ENCODE measurements at regions not wholly inside any gene's neighbourhood (a gene's known extent, or its start where the extent isn't known, plus 50 kb on each side); places are given as distances from the start of the nearest gene placed in this dataset.

GRCh38 chr5:72673180-72673579, 143.3 kb upstream of the TNPO1 start:
- H3K27ac ChIP-seq (ENCODE audit: low read depth, low read length, poor library complexity, severe bottlenecking), result no peak overlapping the region
- no peaks in the 10 kb centered on the region for H3K9me3 ChIP-seq (ENCODE audit: low read depth, low read length, poor library complexity, severe bottlenecking)
- TF ChIP-seq EZH2 (IDR thresholded peaks at IDR 0.05; ENCODE audit: borderline replicate concordance, low read depth, low read length, poor library complexity, severe bottlenecking) (no peak), CTCF (conservative IDR thresholded peaks at IDR 0.05; ENCODE audit: low read depth, low read length) (no peak)
- intact Hi-C loops (cut with micrococcal nuclease; ENCODE audit: unreplicated experiment), result no loop called here
- CTCF ChIA-PET, result no interaction called here
- no peaks in the 10 kb centered on the region for H3K36me3 ChIP-seq (ENCODE audit: insufficient read depth, low read length, poor library complexity, severe bottlenecking)
- POLR2A ChIA-PET (ENCODE audit: low non-redundant PET), result no interaction called here
- H3K4me3 ChIP-seq (ENCODE audit: low read depth, low read length, poor library complexity, severe bottlenecking), result no peak overlapping the region
- no peaks in the 10 kb centered on the region for H3K4me1 ChIP-seq (ENCODE audit: insufficient read depth, low read length, poor library complexity, severe bottlenecking)
- no TSS peak for BruUV-seq (replicated peaks)
- no peak for DNase-seq (ENCODE audit: low spot score)
- H3K27me3 ChIP-seq (replicated peaks; ENCODE audit: insufficient read depth, low read depth, low read length, poor library complexity), result no peaks in the 10 kb centered on the region

GRCh38 chr5:72667708-72668107, 148.8 kb upstream of the TNPO1 start:
- POLR2A ChIA-PET (ENCODE audit: low non-redundant PET), result no interaction called here
- no peaks in the 10 kb centered on the region for H3K4me1 ChIP-seq (ENCODE audit: insufficient read depth, low read length, poor library complexity, severe bottlenecking)
- no peak overlapping the region for H3K4me3 ChIP-seq (ENCODE audit: low read depth, low read length, poor library complexity, severe bottlenecking)
- no peak overlapping the region for H3K27ac ChIP-seq (ENCODE audit: low read depth, low read length, poor library complexity, severe bottlenecking)
- no peaks in the 10 kb centered on the region for H3K9me3 ChIP-seq (ENCODE audit: low read depth, low read length, poor library complexity, severe bottlenecking)
- intact Hi-C loops (cut with micrococcal nuclease; ENCODE audit: unreplicated experiment), result no loop called here
- no TSS peak for BruUV-seq (replicated peaks)
- CTCF ChIA-PET, result no interaction called here
- H3K27me3 ChIP-seq (replicated peaks; ENCODE audit: insufficient read depth, low read depth, low read length, poor library complexity), result no peaks in the 10 kb centered on the region
- no peak for DNase-seq (ENCODE audit: low spot score)
- H3K36me3 ChIP-seq (ENCODE audit: insufficient read depth, low read length, poor library complexity, severe bottlenecking), result no peaks in the 10 kb centered on the region
- TF ChIP-seq CTCF (conservative IDR thresholded peaks at IDR 0.05; ENCODE audit: low read depth, low read length) (no peak), EZH2 (IDR thresholded peaks at IDR 0.05; ENCODE audit: borderline replicate concordance, low read depth, low read length, poor library complexity, severe bottlenecking) (no peak)

- Histone ChIP-seq H3K27ac (ENCODE audit: low read depth, low read length, poor library complexity, severe bottlenecking) (no peak overlapping the region), H3K4me3 (ENCODE audit: low read depth, low read length, poor library complexity, severe bottlenecking) (no peak overlapping the region), H3K4me1 (ENCODE audit: insufficient read depth, low read length, poor library complexity, severe bottlenecking) (no peaks in the 10 kb centered on the region), H3K9me3 (ENCODE audit: low read depth, low read length, poor library complexity, severe bottlenecking) (no peaks in the 10 kb centered on the region), H3K36me3 (ENCODE audit: insufficient read depth, low read length, poor library complexity, severe bottlenecking) (no peaks in the 10 kb centered on the region), H3K27me3 (replicated peaks; ENCODE audit: insufficient read depth, low read depth, low read length, poor library complexity) (no peaks in the 10 kb centered on the region)
- ChIA-PET POLR2A (ENCODE audit: low non-redundant PET) (no interaction called here), CTCF (no interaction called here)
- no peak for TF ChIP-seq CTCF (conservative IDR thresholded peaks at IDR 0.05; ENCODE audit: low read depth, low read length)
- TF ChIP-seq EZH2 (IDR thresholded peaks at IDR 0.05; ENCODE audit: borderline replicate concordance, low read depth, low read length, poor library complexity, severe bottlenecking), result no peak
- DNase-seq (ENCODE audit: low spot score), result no peak
- intact Hi-C loops (cut with micrococcal nuclease; ENCODE audit: unreplicated experiment), result no loop called here
- BruUV-seq (replicated peaks), result no TSS peak
These were observed 153.5 kb upstream of the TNPO1 start for GRCh38 chr5:72662936-72663335.
